OCI-LY1 (cell line): ENCODE measurements at regions not wholly inside any gene's neighbourhood (a gene's known extent, or its start where the extent isn't known, plus 50 kb on each side); places are given as distances from the start of the nearest gene placed in this dataset.

Experiments used
- CTCF ChIP-seq: fragments of 200-600 bp; sonication (generic), shearing (Covaris generic); IDR thresholded peaks from 2 replicates; pipeline ENCODE4 v1.5.1; 2017; ENCODE audit warnings: mild to moderate bottlenecking, antibody characterized with exemption, low read length, moderate library complexity, mixed read lengths
- EZH2 ChIP-seq: fragments of 200-600 bp; sonication (generic), shearing (Covaris generic); IDR thresholded peaks from 2 replicates; pipeline ENCODE4 v1.8.0; 2017; ENCODE audit warnings: borderline replicate concordance, mixed run types, mild to moderate bottlenecking, antibody characterized with exemption, low read length, moderate library complexity, mixed read lengths

DNA sequence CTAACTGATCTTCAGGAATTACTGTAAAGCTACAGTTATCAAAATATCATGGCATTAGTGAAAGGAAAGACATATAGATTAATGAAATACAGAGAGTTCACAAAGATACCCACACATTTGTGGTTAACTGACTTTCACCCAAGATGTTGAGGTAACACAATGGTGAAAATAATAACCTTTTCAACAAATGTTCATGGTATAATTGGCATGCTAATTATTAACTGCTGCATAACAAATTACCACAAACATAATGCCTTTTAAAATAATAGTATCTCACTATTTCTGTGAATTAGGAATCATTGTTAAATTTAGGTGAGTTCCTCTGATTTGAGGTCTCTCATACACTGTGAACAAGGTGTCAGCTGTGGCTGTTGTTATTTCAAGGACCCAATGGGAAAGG, 1493.1 kb upstream of the ACVR2A start:
- TF ChIP-seq CTCF (no peak), EZH2 (no peak)
